Cardiac fibroblast (primary cell): ENCODE measurements at regions not wholly inside any gene's neighbourhood (a gene's known extent, or its start where the extent isn't known, plus 50 kb on each side); places are given as distances from the start of the nearest gene placed in this dataset.

Experiments
- DNase-seq, 2 donors: peaks; one replicate each; pipeline versions ENCODE4 v3.0.0 to v3.0.0-alpha.2; 2010; ENCODE audit warnings: low read depth in 2 of 2
- H3K4me3 ChIP-seq, 2 donors: replicated peaks in 1 of 2; 1 replicate in 1 of 2; 2 replicates in 1 of 2; pipeline ENCODE4 v1.5.1; 2011; ENCODE audit warnings: low read depth in 2 of 2, low read length in 2 of 2, mild to moderate bottlenecking in 2 of 2, moderate library complexity in 1 of 2
- TF ChIP-seq, protein P1 (sequence below): IDR thresholded peaks from one replicate; pipeline ENCODE4 v1.5.1; 2011; ENCODE audit warnings: low read depth, mild to moderate bottlenecking, low read length, inconsistent platforms

- peak; percentile 17 to 89 for DNase-seq
- no peak overlapping the region for H3K4me3 ChIP-seq
- TF ChIP-seq, protein P1, sequence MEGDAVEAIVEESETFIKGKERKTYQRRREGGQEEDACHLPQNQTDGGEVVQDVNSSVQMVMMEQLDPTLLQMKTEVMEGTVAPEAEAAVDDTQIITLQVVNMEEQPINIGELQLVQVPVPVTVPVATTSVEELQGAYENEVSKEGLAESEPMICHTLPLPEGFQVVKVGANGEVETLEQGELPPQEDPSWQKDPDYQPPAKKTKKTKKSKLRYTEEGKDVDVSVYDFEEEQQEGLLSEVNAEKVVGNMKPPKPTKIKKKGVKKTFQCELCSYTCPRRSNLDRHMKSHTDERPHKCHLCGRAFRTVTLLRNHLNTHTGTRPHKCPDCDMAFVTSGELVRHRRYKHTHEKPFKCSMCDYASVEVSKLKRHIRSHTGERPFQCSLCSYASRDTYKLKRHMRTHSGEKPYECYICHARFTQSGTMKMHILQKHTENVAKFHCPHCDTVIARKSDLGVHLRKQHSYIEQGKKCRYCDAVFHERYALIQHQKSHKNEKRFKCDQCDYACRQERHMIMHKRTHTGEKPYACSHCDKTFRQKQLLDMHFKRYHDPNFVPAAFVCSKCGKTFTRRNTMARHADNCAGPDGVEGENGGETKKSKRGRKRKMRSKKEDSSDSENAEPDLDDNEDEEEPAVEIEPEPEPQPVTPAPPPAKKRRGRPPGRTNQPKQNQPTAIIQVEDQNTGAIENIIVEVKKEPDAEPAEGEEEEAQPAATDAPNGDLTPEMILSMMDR, result no peak
Observed at GRCh38 chr4:148926276-148927260, 484.4 kb upstream of the NR3C2 start.

GRCh38 chr4:148923881-148924280, 481.7 kb upstream of the NR3C2 start:
- no peak overlapping the region for H3K4me3 ChIP-seq
- TF ChIP-seq, protein P1, result no peak
- no peak for DNase-seq

DNA sequence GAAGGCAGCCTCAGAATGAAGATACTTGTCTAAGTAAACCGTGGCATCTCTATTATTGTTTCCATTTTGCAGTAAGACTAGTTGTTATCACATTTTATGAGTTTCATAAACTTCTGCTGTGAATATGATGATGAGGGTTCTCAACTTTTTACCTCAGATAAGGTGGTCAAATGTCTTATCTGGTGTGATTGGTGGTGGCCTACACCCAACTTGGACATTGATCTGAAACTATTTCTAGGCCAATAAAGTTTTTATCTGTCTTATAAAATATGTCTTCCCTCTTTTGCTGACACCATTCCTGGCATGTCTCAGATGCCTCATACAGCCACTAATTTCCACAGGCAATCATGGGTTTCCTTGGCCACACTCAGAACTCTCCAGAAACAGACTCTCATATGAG, 480.3 kb upstream of the NR3C2 start:
- TF ChIP-seq, protein P1, result no peak
- no peak overlapping the region for H3K4me3 ChIP-seq
- no peak for DNase-seq

DNA sequence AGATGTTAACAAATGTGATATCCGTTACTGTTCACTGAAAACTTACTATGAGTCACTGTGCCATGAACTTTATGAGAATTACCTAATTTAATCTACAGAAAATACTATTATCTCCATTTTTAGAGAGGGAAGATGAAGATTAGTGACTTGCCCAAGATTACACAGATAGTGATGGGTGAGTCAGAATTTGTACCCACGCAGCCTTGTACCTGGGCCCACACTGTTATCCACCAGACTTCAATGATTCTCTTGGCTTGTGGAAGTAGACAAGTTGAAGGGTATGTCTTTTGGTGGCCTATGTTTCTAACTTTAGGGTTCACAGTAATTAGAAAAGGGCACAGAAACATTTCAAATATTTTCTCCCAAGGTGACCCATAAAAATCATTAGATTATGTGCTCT, 472.5 kb upstream of the NR3C2 start:
- no peak overlapping the region for H3K4me3 ChIP-seq
- DNase-seq, result no peak
- TF ChIP-seq, protein P1, result no peak

GRCh38 chr4:148914301-148914700, 472.1 kb upstream of the NR3C2 start:
- DNase-seq, result no peak
- no peak overlapping the region for H3K4me3 ChIP-seq
- TF ChIP-seq, protein P1, result no peak

DNA sequence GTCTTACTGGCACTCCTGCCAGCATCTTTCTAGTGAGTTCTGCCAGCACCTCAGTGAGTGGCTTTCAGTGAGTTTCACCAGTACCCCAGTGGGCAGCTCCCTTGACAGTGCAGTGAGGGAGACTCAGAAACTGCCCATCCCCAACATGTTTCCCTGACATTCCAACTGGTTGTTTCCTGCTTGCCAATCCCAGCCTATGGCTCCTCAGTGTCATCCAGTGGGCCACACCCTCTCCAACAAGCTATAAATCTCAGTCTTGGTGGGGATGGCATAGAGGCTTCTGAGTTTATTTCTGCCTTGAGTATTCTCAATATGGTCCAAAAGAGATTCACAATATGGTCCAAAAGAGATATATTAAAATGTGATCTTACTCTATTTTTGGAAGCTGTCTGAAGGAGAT, 461.2 kb upstream of the NR3C2 start:
- TF ChIP-seq, protein P1, result no peak
- no peak overlapping the region for H3K4me3 ChIP-seq
- no peak for DNase-seq
